H1 (cell line): ENCODE measurements at regions not wholly inside any gene's neighbourhood (a gene's known extent, or its start where the extent isn't known, plus 50 kb on each side); places are given as distances from the start of the nearest gene placed in this dataset.

Experiments used
- CTCF ChIA-PET: fragments of 300-600 bp; sonication (Branson Sonifier 250); formaldehyde crosslinking; loops from one replicate; lab custom pipeline; 2021; ENCODE audit not compliant: partially characterized antibody; lab: Charles Lee
- POLR2A ChIA-PET: fragments of 300-600 bp; sonication (Branson Sonifier 250); formaldehyde crosslinking; loops from one replicate; lab custom pipeline; 2021; ENCODE audit warnings: inconsistent platforms; ENCODE audit not compliant: partially characterized antibody; lab: Charles Lee
- DNase-seq, 2 experiments: peaks; one replicate each; pipeline versions ENCODE4 v3.0.0 to v3.0.0-alpha.2; 2010 to 2022; ENCODE audit warnings: low spot score in 2 of 2, low read depth in 1 of 2, mixed read lengths in 1 of 2
- FAIRE-seq: peaks from 2 replicates; lab custom pipeline; 2011; peaks lifted over from hg19 to GRCh38; lab: Jason Lieb, UNC
- H2AFZ ChIP-seq: 2 replicates; pipeline ENCODE4 v1.8.1; 2012; ENCODE audit warnings: low read length, inconsistent platforms
- H2AK5ac ChIP-seq: 2 replicates; pipeline ENCODE4 v1.6.1; 2013; ENCODE audit warnings: low read depth, low read length
- H2BK120ac ChIP-seq: replicated peaks from 2 replicates; pipeline ENCODE3; 2013; ENCODE audit warnings: low read depth, low read length, inconsistent platforms
- H2BK12ac ChIP-seq: 2 replicates; pipeline ENCODE4 v1.6.1; 2013; ENCODE audit warnings: low read depth, low read length
- H2BK15ac ChIP-seq: 2 replicates; pipeline ENCODE4 v1.6.1; 2013; ENCODE audit warnings: low read length
- H2BK20ac ChIP-seq: 2 replicates; pipeline ENCODE4 v1.6.1; 2013; ENCODE audit warnings: low read length
- H2BK5ac ChIP-seq: 2 replicates; pipeline ENCODE4 v1.6.1; 2013; ENCODE audit warnings: low read depth, low read length
- H3K14ac ChIP-seq: 2 replicates; pipeline ENCODE4 v1.6.1; 2013; ENCODE audit warnings: inconsistent platforms; ENCODE audit not compliant: insufficient read length
- H3K18ac ChIP-seq: 2 replicates; pipeline ENCODE4 v1.6.1; 2013; ENCODE audit warnings: low read length; ENCODE audit errors: extremely low read depth
- H3K23ac ChIP-seq: 2 replicates; pipeline ENCODE4 v1.6.1; 2013; ENCODE audit warnings: inconsistent platforms; ENCODE audit not compliant: insufficient read length
- H3K23me2 ChIP-seq: 2 replicates; pipeline ENCODE4 v1.6.1; 2013; ENCODE audit warnings: low read depth, low read length
- H3K27ac ChIP-seq: 2 replicates; pipeline ENCODE4 v1.6.1; 2011; ENCODE audit warnings: low read depth, low read length, inconsistent platforms
- H3K27me3 ChIP-seq, 4 experiments: replicated peaks in 1 of 4; 1 replicate in 1 of 4; 2 replicates in 3 of 4; pipeline versions ENCODE4 v1.6.1 to v1.8.1; 2011 to 2013; ENCODE audit warnings: low read length in 3 of 4, mild to moderate bottlenecking in 3 of 4, inconsistent platforms in 2 of 4, mixed read lengths in 2 of 4, moderate library complexity in 1 of 4; ENCODE audit not compliant: control insufficient read depth in 3 of 4, insufficient read depth in 3 of 4; ENCODE audit errors: extremely low read depth in 1 of 4
- H3K36me3 ChIP-seq, 4 experiments: 2 replicates each; pipeline versions ENCODE4 v1.6.1 to v1.8.1; 2011 to 2013; ENCODE audit warnings: mild to moderate bottlenecking in 4 of 4, low read length in 3 of 4, moderate library complexity in 2 of 4, control low read depth in 1 of 4, inconsistent platforms in 1 of 4; ENCODE audit not compliant: insufficient read depth in 4 of 4, control insufficient read depth in 2 of 4
- H3K4ac ChIP-seq: replicated peaks from 2 replicates; pipeline ENCODE3; 2013; ENCODE audit warnings: low read length, low read depth, mixed read lengths, inconsistent platforms; ENCODE audit not compliant: insufficient read length
- H3K4me1 ChIP-seq, 4 experiments: replicated peaks in 1 of 4; 1 replicate in 1 of 4; 2 replicates in 3 of 4; pipeline versions ENCODE4 v1.6.1 to v1.8.1; 2011 to 2013; ENCODE audit warnings: low read length in 3 of 4, inconsistent platforms in 2 of 4, mixed read lengths in 1 of 4; ENCODE audit not compliant: insufficient read depth in 4 of 4, control insufficient read depth in 3 of 4
- H3K4me2 ChIP-seq, 2 experiments: 2 replicates each; pipeline versions ENCODE4 v1.6.1 to v1.8.1; 2011 to 2013; ENCODE audit warnings: low read depth in 2 of 2, low read length in 2 of 2, control low read depth in 1 of 2, inconsistent platforms in 1 of 2, mild to moderate bottlenecking in 1 of 2; ENCODE audit not compliant: insufficient read depth in 1 of 2
- H3K4me3 ChIP-seq, 4 experiments: fragments of 200-600, 300-600 bp in 1 of 4; sonication (generic), shearing (Covaris generic), sonication (Bioruptor Twin) in 1 of 4; 2 replicates each; pipeline versions ENCODE4 v1.5.1 to v1.8.1; 2011 to 2016; ENCODE audit warnings: low read length in 4 of 4, low read depth in 3 of 4, control low read depth in 2 of 4, inconsistent platforms in 2 of 4, mild to moderate bottlenecking in 2 of 4, mixed read lengths in 1 of 4, moderate library complexity in 1 of 4; ENCODE audit not compliant: insufficient read depth in 2 of 4; ENCODE audit errors: extremely low read depth in 1 of 4
- H3K56ac ChIP-seq: replicated peaks from 2 replicates; pipeline ENCODE3; 2013; ENCODE audit warnings: low read depth, mild to moderate bottlenecking, mixed read lengths, low read length, inconsistent platforms; ENCODE audit not compliant: insufficient read length
- H3K79me1 ChIP-seq: 2 replicates; pipeline ENCODE4 v1.6.1; 2013; ENCODE audit warnings: low read depth, low read length, control low read depth
- H3K79me2 ChIP-seq, 2 experiments: 2 replicates each; pipeline versions ENCODE4 v1.6.1 to v1.8.1; 2012 to 2013; ENCODE audit warnings: low read length in 2 of 2, mild to moderate bottlenecking in 2 of 2, inconsistent platforms in 1 of 2; ENCODE audit not compliant: insufficient read depth in 2 of 2, control insufficient read depth in 1 of 2
- H3K9ac ChIP-seq, 4 experiments: replicated peaks in 1 of 4; 1 replicate in 1 of 4; 2 replicates in 3 of 4; pipeline versions ENCODE4 v1.6.1 to v1.8.1; 2011 to 2013; ENCODE audit warnings: low read depth in 3 of 4, low read length in 3 of 4, control low read depth in 2 of 4, mild to moderate bottlenecking in 2 of 4, moderate library complexity in 2 of 4, inconsistent platforms in 1 of 4; ENCODE audit errors: extremely low read depth in 1 of 4
- H3K9me3 ChIP-seq, 2 experiments: 2 replicates each; pipeline versions ENCODE4 v1.6.1 to v1.8.1; 2012 to 2013; ENCODE audit warnings: mild to moderate bottlenecking in 2 of 2, moderate library complexity in 2 of 2, control low read depth in 1 of 2, inconsistent platforms in 1 of 2, low read depth in 1 of 2, low read length in 1 of 2, mixed read lengths in 1 of 2; ENCODE audit not compliant: insufficient read depth in 2 of 2
- H4K20me1 ChIP-seq, 2 experiments: replicated peaks in 1 of 2; 2 replicates each; pipeline versions ENCODE3 to v1.8.1; 2011 to 2013; ENCODE audit warnings: inconsistent platforms in 2 of 2, low read length in 2 of 2, mild to moderate bottlenecking in 1 of 2; ENCODE audit not compliant: insufficient read depth in 2 of 2, control insufficient read depth in 1 of 2
- H4K5ac ChIP-seq: 2 replicates; pipeline ENCODE4 v1.6.1; 2013; ENCODE audit warnings: low read length, low read depth, mixed read lengths, inconsistent platforms; ENCODE audit not compliant: insufficient read length
- H4K8ac ChIP-seq: 2 replicates; pipeline ENCODE4 v1.8.0; 2013; ENCODE audit warnings: mild to moderate bottlenecking, moderate library complexity, low read length, inconsistent platforms; ENCODE audit not compliant: insufficient read depth; ENCODE audit errors: extremely low read depth
- H4K91ac ChIP-seq: replicated peaks from 2 replicates; pipeline ENCODE3; 2013; ENCODE audit warnings: low read length, mixed read lengths, inconsistent platforms; ENCODE audit not compliant: insufficient read length
- NRF1 ChIP-seq: IDR thresholded peaks from 2 replicates; pipeline ENCODE4 v1.6.1; 2011; ENCODE audit warnings: mild to moderate bottlenecking, low read depth, low read length, improper control_type of control experiment
- SUZ12 ChIP-seq: fragments of 200-600 bp; sonication (generic); IDR thresholded peaks from 2 replicates; pipeline ENCODE4 v1.6.1; 2012; ENCODE audit warnings: mild to moderate bottlenecking, inconsistent platforms, low read length, moderate library complexity, mixed read lengths
- WGBS, 2 experiments: shearing (Covaris generic) in 1 of 2; methylation state at CpG; one replicate each; pipeline versions ENCODE4 v1.1.6 to v1.1.7; 2013 to 2015; ENCODE audit warnings: low lambda C conversion rate in 2 of 2, mixed read lengths in 2 of 2, inconsistent platforms in 1 of 2, low coverage in 1 of 2, missing lambda C conversion rate in 1 of 2; ENCODE audit not compliant: insufficient replicate concordance in 2 of 2, insufficient coverage in 1 of 2, insufficient read length in 1 of 2; ENCODE audit errors: extremely low coverage in 1 of 2, missing lambda C conversion rate in 1 of 2; 5-methylcytosine and 5-hydroxymethylcytosine counted together

DNA sequence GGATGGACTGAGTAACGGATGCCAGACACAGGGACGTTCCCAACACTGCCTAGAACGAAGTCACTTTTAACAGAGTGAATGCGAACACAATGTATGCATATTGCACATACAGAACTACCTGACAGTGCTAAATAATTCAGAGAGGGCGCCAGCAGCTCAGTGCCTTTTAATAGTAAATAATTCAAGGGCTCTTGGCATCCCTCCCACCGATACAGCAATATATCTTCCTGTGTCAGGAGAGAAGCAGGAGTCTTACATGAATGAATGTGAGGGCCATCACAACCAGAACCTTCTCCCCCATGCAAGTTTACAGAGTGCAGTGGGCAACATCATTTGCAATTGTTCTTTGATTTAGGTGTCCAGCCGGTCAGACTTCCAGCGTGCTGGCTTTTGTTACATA is 88.4 kb upstream of the KCNG1 start:
- CTCF ChIA-PET, result interaction anchor here (1.4 kb wide), 1 partner anchor 195 kb away, joined by 5 read pairs; no protein-coding TSS in a partner anchor
- Histone ChIP-seq H2AFZ (no peak overlapping the region), H3K23ac (no peak overlapping the region), H2AK5ac (no peak overlapping the region), H2BK120ac (no peak overlapping the region), H2BK5ac (no peak overlapping the region), H3K4ac (no peak overlapping the region), H2BK20ac (no peak overlapping the region), H3K9me3 (no peaks in the 10 kb centered on the region), H3K36me3 (no peaks in the 10 kb centered on the region), H3K27ac (no peak overlapping the region), H3K4me1 (no peaks in the 10 kb centered on the region), H3K9ac (no peak overlapping the region), H4K20me1 (no peaks in the 10 kb centered on the region), H4K91ac (no peak overlapping the region), H3K79me1 (no peaks in the 10 kb centered on the region), H3K23me2 (no peaks in the 10 kb centered on the region; the same call in 1 of the 2 replicates), H3K79me2 (no peaks in the 10 kb centered on the region), H2BK15ac (no peak overlapping the region), H2BK12ac (no peak overlapping the region), H4K5ac (no peak overlapping the region), H3K4me2 (no peak overlapping the region), H3K56ac (no peak overlapping the region), H3K4me3 (no peak overlapping the region), H3K18ac (no peak overlapping the region), H3K14ac (no peak overlapping the region), H3K27me3 (no peaks in the 10 kb centered on the region; a peak in 2 of 7 replicates), H4K8ac (no peak overlapping the region)
- no peak for DNase-seq
- POLR2A ChIA-PET, result no interaction called here
- 85% methylated on average over 8 of the region's 8 CpGs; no CpG with 5 or more reads in 1 of the 2 experiments for WGBS, 2 experiments
- FAIRE-seq, result no peak
- TF ChIP-seq SUZ12, result no peak
- no peak for TF ChIP-seq NRF1
